Kidney (tissue), 13 donors: ENCODE measurements at regions not wholly inside any gene's neighbourhood (a gene's known extent, or its start where the extent isn't known, plus 50 kb on each side); places are given as distances from the start of the nearest gene placed in this dataset.

Experiments used
- DNase-seq, 5 donors: peaks; one replicate each; pipeline ENCODE4 v3.0.0-alpha.2; 2013 to 2020
- FAIRE-seq: peaks from 2 replicates; lab custom pipeline; 2012; peaks lifted over from hg19 to GRCh38; lab: Jason Lieb, UNC
- H3K27ac ChIP-seq, 2 donors: one replicate each; pipeline ENCODE4 v1.7.0; 2013; ENCODE audit warnings: low read depth in 2 of 2, low read length in 2 of 2, inconsistent platforms in 1 of 2
- H3K27me3 ChIP-seq: one replicate; pipeline ENCODE4 v1.7.1; 2013; ENCODE audit warnings: low read length, inconsistent platforms; ENCODE audit not compliant: control insufficient read depth, insufficient read depth
- H3K36me3 ChIP-seq, 3 donors: one replicate each; pipeline versions ENCODE4 v1.7.0 to v1.7.1; 2013; ENCODE audit warnings: low read length in 3 of 3, control low read depth in 1 of 3, inconsistent platforms in 1 of 3; ENCODE audit not compliant: insufficient read depth in 3 of 3, control insufficient read depth in 2 of 3
- H3K4me1 ChIP-seq, 3 donors: one replicate each; pipeline versions ENCODE4 v1.7.0 to v1.7.1; 2013; ENCODE audit warnings: low read length in 3 of 3, inconsistent platforms in 1 of 3, low read depth in 1 of 3; ENCODE audit not compliant: control insufficient read depth in 2 of 3, insufficient read depth in 2 of 3
- H3K4me3 ChIP-seq, 3 donors: one replicate each; pipeline versions ENCODE4 v1.7.0 to v1.8.1; 2013; ENCODE audit warnings: low read length in 3 of 3, control low read depth in 1 of 3, inconsistent platforms in 1 of 3
- H3K9ac ChIP-seq, 3 donors: one replicate each; pipeline versions ENCODE4 v1.7.0 to v1.7.1; 2013; ENCODE audit warnings: low read length in 3 of 3, control low read depth in 1 of 3, inconsistent platforms in 1 of 3
- H3K9me3 ChIP-seq, 3 donors: one replicate each; pipeline versions ENCODE4 v1.7.0 to v1.7.1; 2013; ENCODE audit warnings: low read length in 3 of 3, control low read depth in 1 of 3, inconsistent platforms in 1 of 3; ENCODE audit not compliant: control insufficient read depth in 2 of 3, insufficient read depth in 1 of 3
- intact Hi-C: fragments of 100-400 bp; cut with DNase I; formaldehyde crosslinking; loops from one replicate; pipeline ENCODE4 v1.11.1; 2022
- TF ChIP-seq, protein P1 (sequence below): IDR thresholded peaks from 3 replicates; pipeline ENCODE4 v1.5.1; 2012; ENCODE audit warnings: mild to moderate bottlenecking, moderate library complexity, borderline replicate concordance; ENCODE audit not compliant: insufficient read depth; ENCODE audit errors: extremely low read depth
- donor health status: control.
- donor health status: control.
- donor health status: control.
- donor health status: control.
- donor health status: control.
- donor health status: DM: yes; HTN: yes; CAD: no.
- donor health status: Normal renal cell carcinoma (clear cell type).

DNA sequence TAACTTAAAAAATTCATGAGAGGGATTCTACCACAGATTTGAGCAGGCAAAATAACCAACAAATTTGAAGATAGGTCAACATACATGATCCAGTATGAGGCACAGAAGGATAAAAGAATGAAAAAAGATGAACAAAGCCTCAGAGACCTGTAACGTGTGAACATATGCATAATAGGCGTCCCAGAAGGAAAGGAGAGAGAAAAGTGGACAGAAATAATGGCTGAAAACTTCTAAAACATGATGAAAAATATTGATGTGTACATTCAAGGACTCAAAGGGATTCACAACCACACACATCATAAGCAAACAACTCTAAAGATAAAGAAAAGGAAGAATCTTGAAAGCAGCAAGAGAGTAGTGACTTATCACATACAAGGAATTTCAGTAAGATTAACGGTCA, 100.1 kb upstream of the PARD3B start:
- H3K9me3 ChIP-seq = peaks cover 0 to 4% (median 0%) of the 10 kb centered on the region in 3 donors
- no peaks in the 10 kb centered on the region for H3K4me1 ChIP-seq
- no peak overlapping the region for H3K4me3 ChIP-seq
- DNase-seq (no peak), FAIRE-seq (no peak)
- H3K27me3 ChIP-seq = no peaks in the 10 kb centered on the region
- TF ChIP-seq, protein P1, sequence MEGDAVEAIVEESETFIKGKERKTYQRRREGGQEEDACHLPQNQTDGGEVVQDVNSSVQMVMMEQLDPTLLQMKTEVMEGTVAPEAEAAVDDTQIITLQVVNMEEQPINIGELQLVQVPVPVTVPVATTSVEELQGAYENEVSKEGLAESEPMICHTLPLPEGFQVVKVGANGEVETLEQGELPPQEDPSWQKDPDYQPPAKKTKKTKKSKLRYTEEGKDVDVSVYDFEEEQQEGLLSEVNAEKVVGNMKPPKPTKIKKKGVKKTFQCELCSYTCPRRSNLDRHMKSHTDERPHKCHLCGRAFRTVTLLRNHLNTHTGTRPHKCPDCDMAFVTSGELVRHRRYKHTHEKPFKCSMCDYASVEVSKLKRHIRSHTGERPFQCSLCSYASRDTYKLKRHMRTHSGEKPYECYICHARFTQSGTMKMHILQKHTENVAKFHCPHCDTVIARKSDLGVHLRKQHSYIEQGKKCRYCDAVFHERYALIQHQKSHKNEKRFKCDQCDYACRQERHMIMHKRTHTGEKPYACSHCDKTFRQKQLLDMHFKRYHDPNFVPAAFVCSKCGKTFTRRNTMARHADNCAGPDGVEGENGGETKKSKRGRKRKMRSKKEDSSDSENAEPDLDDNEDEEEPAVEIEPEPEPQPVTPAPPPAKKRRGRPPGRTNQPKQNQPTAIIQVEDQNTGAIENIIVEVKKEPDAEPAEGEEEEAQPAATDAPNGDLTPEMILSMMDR = no peak
- intact Hi-C loops = no loop called here
- no peak overlapping the region for H3K27ac ChIP-seq
- H3K36me3 ChIP-seq = no peaks in the 10 kb centered on the region
- H3K9ac ChIP-seq = no peak overlapping the region

DNA sequence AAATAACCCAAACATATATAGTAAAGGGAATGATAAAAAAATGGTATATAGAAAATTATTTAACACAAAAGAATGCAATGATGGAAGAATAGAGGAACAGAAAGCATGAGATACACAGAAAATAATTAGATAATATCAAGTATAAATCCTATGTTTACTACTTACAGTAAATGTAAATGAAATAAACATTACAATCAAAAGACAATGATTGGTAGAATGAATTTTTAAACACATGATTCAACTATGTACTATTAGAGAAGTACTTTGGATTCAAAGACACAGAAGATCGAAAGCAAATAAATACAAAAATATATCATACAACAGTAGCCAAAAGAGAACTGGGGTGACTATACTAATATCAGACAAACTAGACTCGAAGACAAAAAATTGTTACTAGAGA, 97.6 kb upstream of the PARD3B start:
- Histone ChIP-seq H3K9me3 (peaks cover 0 to 4% (median 0%) of the 10 kb centered on the region in 3 donors), H3K4me1 (peaks cover 0 to 2% (median 0%) of the 10 kb centered on the region in 3 donors), H3K9ac (no peak overlapping the region), H3K27me3 (no peaks in the 10 kb centered on the region), H3K4me3 (no peak overlapping the region), H3K27ac (no peak overlapping the region), H3K36me3 (no peaks in the 10 kb centered on the region)
- no peak for DNase-seq
- intact Hi-C loops = no loop called here
- TF ChIP-seq, protein P1 = no peak
- FAIRE-seq = no peak

DNA sequence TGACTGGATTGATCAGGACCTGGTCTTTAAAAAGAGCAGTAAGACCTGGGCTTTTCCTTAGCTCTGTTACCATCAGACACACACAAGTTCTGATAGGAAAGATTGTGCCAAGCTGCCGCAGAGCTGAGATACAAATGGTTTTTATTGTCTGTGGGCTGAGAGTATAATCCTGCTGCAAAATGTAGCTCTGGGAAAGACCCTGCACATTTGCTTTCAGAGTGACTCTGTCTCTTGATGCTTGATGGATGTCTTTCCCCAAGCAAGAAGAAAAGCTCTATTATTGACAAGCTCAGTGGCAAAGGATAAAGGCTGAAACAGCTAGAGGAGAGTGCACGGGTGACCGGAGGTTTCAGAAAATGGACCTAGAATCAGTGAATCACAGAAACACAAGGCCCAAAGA, 95.3 kb upstream of the PARD3B start:
- intact Hi-C loops = no loop called here
- Histone ChIP-seq H3K27me3 (no peaks in the 10 kb centered on the region), H3K4me3 (no peak overlapping the region), H3K4me1 (peaks cover 0 to 5% (median 3%) of the 10 kb centered on the region in 3 donors), H3K27ac (no peak overlapping the region), H3K9me3 (peaks cover 0 to 4% (median 0%) of the 10 kb centered on the region in 3 donors), H3K9ac (no peak overlapping the region), H3K36me3 (no peaks in the 10 kb centered on the region)
- FAIRE-seq (no peak), DNase-seq (no peak)
- TF ChIP-seq, protein P1 = no peak

DNA sequence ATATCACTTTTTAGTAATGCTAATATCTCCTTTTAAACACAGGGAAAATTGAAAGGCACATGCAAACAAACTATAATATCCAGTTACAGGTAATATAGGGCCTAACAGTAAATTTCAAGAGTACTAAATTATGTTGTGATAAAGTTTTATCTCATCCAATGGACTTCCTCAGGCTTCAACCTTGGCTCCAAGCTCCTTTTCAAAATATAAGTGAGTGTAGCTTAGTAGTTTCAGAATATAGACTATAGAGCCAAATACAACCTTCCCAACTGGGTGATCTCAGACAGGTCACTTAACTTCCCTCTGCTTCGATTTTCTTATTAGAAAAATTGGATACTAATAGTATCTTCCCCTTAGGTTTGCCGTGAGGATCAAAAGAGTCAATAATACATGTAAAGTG, 93.5 kb upstream of the PARD3B start:
- Histone ChIP-seq H3K9me3 (no peaks in the 10 kb centered on the region), H3K27ac (no peak overlapping the region), H3K4me1 (peaks cover 0 to 5% (median 3%) of the 10 kb centered on the region in 3 donors), H3K36me3 (no peaks in the 10 kb centered on the region), H3K9ac (no peak overlapping the region), H3K4me3 (no peak overlapping the region), H3K27me3 (no peaks in the 10 kb centered on the region)
- TF ChIP-seq, protein P1 = no peak
- FAIRE-seq = no peak
- intact Hi-C loops = no loop called here
- DNase-seq = no peak
